T-helper 22 cell (primary cell): ENCODE measurements at regions not wholly inside any gene's neighbourhood (a gene's known extent, or its start where the extent isn't known, plus 50 kb on each side); places are given as distances from the start of the nearest gene placed in this dataset.

Experiments
- DNase-seq: peaks from one replicate; pipeline ENCODE4 v3.0.0-alpha.2; 2020; ENCODE audit warnings: low read depth

DNA sequence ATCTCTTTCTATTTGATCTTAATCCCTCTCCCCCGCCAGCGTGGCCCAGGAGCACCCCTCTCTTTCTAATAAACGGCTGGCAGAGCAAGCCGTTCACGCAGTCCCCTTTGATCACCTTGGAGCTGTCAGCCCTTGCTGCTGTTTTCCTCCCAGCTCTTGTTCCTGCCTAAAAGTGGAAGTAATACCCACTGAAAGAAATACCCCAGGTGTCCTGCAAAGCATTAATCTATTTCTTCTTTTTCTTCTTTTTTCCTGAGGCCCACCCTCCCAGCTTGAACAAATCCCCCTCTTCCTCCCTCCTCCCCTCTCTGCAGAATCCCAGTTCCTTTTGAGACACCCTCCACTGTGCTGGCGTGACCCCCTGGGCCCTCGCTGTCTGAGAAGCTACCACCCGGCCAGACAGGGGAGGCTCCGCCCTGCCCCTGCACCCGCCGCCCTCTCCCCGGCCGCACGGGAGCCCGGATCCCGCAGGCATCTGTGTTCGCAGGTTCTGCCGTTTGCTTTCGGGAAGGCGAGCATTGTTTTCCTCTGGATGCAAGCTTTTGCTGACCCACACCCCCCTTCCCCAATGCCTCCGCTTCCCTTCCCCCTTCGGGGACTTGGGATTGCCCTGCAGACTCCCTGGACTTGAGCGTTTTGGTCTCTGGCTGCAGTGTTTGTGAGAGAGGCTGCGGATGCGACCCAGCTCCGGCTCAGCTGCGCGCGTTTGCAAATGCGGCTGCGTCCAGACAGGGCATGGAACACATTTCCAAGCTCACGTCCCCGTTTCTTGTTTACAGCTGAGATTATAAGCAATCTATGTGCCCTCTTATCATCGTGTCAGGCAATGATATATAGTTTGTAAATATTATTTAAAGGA lies 631.5 kb downstream of the NYAP2 start:
- no peak for DNase-seq

DNA sequence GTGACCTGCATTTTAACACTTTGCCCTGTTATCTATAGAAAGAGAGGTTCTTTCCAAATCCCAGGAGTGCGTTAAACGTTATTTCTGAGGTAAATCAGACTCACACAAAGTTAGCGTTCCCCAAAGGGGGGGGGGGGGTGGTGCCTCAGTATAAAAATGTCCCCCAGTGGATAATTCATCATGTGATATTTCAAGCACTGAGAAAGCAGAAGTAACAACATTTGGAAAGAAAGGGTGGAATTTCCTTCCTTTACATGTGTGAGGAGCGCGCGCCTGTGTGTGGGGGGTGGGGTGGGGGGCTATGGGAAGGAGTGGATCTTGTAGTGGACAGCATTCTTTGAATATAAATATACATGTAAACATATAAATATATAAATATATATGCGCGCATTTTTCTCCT lies 630.9 kb downstream of the NYAP2 start:
- DNase-seq = no peak

DNA sequence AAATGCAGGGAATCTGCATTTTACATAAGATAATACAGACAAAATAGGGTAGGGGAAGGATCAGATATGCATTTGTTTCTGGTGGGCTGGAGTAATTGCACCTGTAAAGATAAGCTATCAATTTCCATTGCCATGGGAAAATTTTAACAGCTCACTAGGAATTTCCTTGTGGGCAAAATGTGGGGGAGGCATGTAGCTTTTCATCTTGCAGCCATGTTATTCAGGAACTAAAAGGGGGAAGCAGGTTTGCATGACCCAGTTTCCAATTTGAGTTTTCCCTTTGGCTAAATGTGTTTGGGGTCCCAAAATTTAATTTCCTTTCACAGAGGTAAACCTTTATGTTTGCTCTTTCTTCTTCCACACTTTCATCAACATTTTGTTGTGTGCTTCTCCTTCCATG lies 624.4 kb downstream of the NYAP2 start:
- DNase-seq = no peak

GRCh38 chr2:226023383-226023782 lies 623.9 kb downstream of the NYAP2 start:
- no peak for DNase-seq

GRCh38 chr2:226020956-226021355 lies 621.4 kb downstream of the NYAP2 start:
- DNase-seq = no peak

DNA sequence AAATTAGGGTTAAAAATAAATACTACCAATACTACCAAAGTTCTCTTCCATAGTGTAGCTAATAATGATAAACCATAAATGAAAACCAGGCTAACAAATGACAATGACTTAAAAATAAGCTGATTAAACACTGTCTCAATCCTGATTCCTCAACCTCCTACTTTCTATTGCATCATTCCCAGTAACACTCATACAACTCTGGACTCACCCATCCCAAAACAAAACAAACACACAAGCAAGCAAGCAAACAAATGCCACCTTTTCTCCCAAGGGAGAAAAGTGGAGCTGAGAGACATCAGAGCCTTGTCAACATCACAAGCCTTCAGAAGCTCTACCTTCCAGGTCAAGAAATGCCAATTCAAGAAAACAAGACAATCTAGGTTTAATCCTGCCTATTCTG lies 620.7 kb downstream of the NYAP2 start:
- no peak for DNase-seq

- DNase-seq = no peak
Measured at GRCh38 chr2:226018641-226019040, 619.1 kb downstream of the NYAP2 start.

DNA sequence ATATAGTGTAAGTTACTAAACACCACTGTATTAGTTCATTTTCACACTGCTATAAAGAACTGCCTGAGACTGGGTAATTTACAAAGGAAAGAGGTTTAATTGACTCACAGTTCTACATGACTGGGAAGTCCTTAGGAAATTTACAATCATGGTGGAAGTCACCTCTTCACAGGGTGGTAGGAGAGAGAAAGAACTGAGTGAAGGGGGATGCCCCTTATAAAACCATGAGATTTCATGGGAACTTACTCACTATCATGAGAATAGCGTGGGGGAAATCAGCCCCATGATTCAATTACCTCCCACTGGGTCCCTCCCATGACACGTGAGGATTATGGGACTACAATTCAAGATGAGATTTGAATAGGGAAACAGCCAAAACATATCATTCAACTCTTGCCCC lies 618.0 kb downstream of the NYAP2 start:
- DNase-seq = no peak

DNA sequence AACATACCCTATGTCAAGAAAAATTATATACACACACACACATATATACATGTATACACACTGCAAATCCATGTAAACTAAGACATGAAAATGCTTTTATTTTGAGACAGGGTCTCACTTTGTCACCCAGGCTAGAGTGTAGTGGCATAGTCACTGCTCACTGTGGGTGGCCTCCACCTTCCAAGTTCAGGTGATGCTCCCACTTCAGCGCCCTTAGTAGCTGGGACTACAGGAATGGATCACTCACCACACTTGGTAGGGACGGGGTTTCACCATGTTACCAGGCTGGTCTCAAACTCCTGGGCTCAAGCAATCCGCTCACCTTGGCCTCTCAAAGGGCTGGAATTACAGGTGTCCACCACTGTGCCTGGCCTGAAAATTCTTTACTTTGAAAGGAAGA lies 617.6 kb downstream of the NYAP2 start:
- DNase-seq = no peak

DNA sequence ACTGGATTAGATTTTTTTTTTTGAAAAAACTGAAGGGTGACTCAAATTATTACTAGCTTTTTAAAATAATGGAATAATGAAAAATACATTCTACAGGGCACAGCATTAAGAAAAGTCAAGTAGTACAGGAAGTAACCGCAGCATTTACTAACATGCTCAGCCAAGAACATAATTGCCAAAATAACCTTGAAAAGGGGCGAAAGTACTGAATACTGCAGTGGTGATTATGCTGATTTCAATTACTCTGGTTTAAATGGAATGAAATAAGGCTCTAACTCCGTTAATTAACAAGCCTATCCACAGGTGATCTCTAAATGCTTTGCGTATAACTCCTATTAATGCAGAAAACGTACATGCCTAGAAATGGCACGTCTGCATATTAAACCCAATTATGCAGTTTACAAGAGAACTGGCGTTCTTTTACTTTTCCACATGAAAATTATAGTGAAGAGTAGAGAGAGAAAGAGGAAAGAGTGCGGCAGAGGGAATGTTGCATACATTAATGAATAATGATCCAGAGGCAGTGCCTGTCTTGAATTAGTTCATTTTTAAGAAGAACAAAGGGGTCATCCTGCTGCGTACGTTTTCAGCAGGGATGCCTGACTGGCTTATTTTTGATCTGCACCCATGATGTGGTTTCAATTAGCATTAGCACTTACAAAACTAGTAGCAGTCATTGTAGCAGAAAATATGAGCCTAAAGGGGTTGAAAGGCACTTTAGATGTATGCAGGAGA lies 612.4 kb downstream of the NYAP2 start:
- DNase-seq = no peak

DNA sequence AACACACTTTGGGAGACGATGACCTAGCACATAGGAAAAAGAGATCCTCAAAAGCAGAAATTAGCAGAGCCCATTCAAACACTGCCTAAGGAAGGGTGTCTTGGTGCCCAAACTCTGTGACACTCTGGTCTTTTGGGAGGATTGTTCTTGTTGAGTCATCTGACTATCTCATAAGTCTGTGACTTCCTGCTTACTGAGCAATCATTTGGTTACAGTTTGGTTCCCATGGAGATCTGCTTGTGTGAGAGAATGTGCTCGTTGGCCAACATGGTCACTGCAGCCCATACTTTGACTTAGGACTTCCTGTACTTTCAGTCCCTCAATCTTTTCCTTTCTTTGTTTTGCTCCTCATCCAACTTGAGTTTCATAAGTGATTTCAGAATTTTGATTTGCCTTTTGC lies 602.9 kb downstream of the NYAP2 start:
- DNase-seq = no peak

- no peak for DNase-seq
Measured at GRCh38 chr2:226001716-226002115, 602.2 kb downstream of the NYAP2 start.

DNA sequence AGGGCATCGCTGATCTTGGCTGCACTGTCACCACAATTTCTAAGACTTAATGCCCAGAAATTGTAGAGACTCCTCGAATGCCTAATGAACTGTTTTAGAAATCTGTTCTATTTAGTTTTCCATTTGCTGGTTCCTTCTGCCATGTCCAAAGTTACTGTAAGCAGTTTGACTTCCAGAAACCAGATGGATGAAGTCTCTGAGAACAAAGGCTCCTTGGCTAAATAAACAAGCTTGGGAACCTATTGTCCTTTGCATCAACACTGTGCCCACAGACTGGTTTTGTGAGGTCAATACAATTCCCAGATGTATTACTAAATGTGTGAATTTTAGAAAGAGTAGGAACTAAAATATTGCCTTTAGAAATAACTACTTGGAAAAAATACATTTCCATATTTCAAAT lies 600.2 kb downstream of the NYAP2 start:
- DNase-seq = no peak

GRCh38 chr2:225998653-225999052 lies 599.1 kb downstream of the NYAP2 start:
- DNase-seq = no peak

DNA sequence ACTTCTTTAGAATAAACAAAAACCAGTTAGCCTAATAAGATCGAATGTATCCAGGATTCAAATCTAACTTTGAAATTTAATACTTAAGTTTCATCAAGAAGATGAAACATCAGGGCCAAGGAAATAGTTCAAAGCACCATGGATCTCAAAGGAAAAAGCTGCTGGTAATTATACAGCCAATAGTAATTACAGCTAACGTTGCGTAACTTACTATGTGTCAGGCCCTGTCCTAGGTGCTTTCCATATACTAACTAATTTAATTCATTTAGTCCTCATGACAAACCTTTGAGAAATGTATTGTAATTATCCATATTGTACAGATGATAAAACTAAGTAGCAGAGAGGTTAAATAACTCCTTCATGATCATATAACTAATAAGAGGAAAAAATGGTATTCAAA lies 598.6 kb downstream of the NYAP2 start:
- no peak for DNase-seq

GRCh38 chr2:225996462-225996828 lies 596.9 kb downstream of the NYAP2 start:
- DNase-seq = no peak

- no peak for DNase-seq
Measured at GRCh38 chr2:225995796-225996461, 596.4 kb downstream of the NYAP2 start.

GRCh38 chr2:225994748-225995405 lies 595.4 kb downstream of the NYAP2 start:
- DNase-seq = no peak

DNA sequence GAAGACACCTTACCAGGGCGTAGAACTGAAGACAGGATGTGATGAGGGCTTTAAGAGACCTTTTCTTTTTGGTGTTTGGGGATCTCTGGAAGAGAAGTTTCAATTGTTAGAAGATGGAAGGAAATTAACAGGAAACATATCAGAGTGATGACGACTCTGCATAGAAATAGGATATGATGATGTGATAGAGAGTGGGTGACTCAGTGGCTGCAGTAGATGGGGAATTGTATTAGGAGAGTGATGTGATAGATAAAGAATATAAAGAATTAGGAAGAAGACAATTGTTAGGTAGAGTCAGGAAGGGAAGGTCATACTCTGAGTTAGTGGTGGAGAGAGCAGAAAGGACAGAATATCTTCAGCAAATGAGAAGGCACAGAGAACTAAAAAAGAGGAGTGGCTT lies 593.9 kb downstream of the NYAP2 start:
- no peak for DNase-seq

- DNase-seq = no peak
Measured at GRCh38 chr2:225989809-225990208, 590.3 kb downstream of the NYAP2 start.

DNA sequence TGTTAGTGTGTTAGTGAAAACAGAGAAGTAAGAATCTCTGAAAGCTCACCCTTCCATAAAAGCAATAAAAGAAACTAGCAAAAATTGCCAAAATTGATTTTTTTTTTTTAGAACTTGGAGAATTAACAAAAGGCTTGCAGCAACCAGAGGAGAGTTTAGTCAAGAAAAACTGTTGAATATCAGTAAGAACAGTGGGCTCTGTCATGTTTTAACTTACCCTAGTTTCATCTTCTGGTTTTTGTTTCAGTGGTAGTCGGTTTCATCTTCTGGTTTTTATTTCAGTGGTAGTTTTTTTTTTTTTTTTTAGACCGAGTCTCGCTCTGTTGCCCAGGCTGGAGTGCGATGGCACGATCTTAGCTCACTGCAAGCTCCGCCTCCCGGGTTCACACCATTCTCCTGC lies 580.9 kb downstream of the NYAP2 start:
- DNase-seq = no peak

DNA sequence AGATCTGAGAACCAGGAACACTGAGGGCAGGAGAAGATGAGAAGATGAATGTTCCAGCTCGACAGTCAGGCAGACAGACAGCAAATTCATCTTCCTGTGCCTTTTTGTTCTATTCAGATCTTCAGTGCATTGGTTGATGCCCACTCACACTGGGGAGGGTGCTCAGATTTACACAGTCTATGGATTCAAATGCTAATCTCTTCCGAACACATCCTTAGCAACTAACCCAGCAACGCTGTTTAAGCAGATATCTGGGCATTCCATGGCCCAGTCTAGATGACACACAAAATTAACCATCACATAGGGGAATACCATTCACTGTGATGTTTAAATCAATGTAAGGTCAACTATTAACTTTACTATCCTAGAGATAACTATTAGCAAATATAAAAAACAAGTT lies 571.9 kb downstream of the NYAP2 start:
- DNase-seq = no peak

GRCh38 chr2:225948903-225949302 lies 549.4 kb downstream of the NYAP2 start:
- DNase-seq = no peak
